Pancreas (tissue), 10 donors: ENCODE measurements at regions not wholly inside any gene's neighbourhood (a gene's known extent, or its start where the extent isn't known, plus 50 kb on each side); places are given as distances from the start of the nearest gene placed in this dataset.
"Not testable (repeated sequence)": the region's sequence is repeated elsewhere in the genome, so short reads cannot be mapped to it uniquely, and the experiment has no call there.

Experiments
- ATAC-seq, 4 donors: fragments of 200-7000 bp; cut with Tn5 transposase; one replicate each; pipeline versions ENCODE4 v1.8.0 to v1.9.1; 2020; ENCODE audit warnings: mild to moderate bottlenecking in 4 of 4, moderate library complexity in 4 of 4
- DNase-seq, 6 donors: peaks; one replicate each; pipeline ENCODE4 v3.0.0-alpha.2; 2020
- FAIRE-seq: peaks from 2 replicates; lab custom pipeline; 2012; peaks lifted over from hg19 to GRCh38; lab: Jason Lieb, UNC
- H3K27ac ChIP-seq, 4 donors: fragments of 200-600 bp; sonication (generic); 1 replicate in 3 of 4; 2 replicates in 1 of 4; pipeline versions ENCODE4 v1.5.0 to v1.8.0; 2020
- H3K27me3 ChIP-seq, 4 donors: fragments of 200-600 bp; one replicate each; pipeline ENCODE4 v1.8.0; 2021
- H3K36me3 ChIP-seq, 3 donors: fragments of 200-600 bp; sonication (generic) in 1 of 3; one replicate each; pipeline versions ENCODE4 v1.5.0 to v1.8.0; 2020 to 2021
- H3K4me1 ChIP-seq, 3 donors: fragments of 200-600 bp; one replicate each; pipeline ENCODE4 v1.8.0; 2021
- H3K4me3 ChIP-seq, 4 donors: fragments of 200-600 bp; sonication (generic) in 2 of 4; one replicate each; pipeline versions ENCODE4 v1.5.0 to v1.8.0; 2020 to 2021
- H3K9me3 ChIP-seq, 4 donors: fragments of 200-600 bp; one replicate each; pipeline ENCODE4 v1.8.0; 2021
- WGBS, 2 donors: extraction: QIAGEN DNeasy Blood & Tissue Kit; methylation state at CpG; one replicate each; pipeline ENCODE4 v1.1.7; 2013; 5-methylcytosine and 5-hydroxymethylcytosine counted together
- intact Hi-C, 3 donors: fragments of 100-400 bp; cut with DNase I; formaldehyde crosslinking; loops; one replicate each; pipeline versions ENCODE4 v1.11.1 to v1.14.2; 2022
- TF ChIP-seq, protein P1 (sequence below), 4 donors: fragments of 200-600 bp; sonication (generic) in 3 of 4; IDR thresholded peaks; one replicate each; pipeline versions ENCODE4 v1.5.0 to v1.8.0; 2021; ENCODE audit warnings: antibody characterized with exemption in 4 of 4
- donor health status: healthy with polysubstance abuse.
- donor health status: DM: no; HTN: no; CAD: no; lungs with moderate emphysema.
- donor health status: DM: no; HTN: no; CAD: no.
- donor health status: control.
- donor health status: control.
- donor health status: Bipolar disorder and iron deficiency.
- donor health status: DM: yes; HTN: yes; CAD: no.
- donor health status: DM: no; HTN: no; CAD: no.
- donor health status: DM: no; HTN: no; CAD: no.
- donor health status: DM: yes; HTN: yes; CAD: no.

DNA sequence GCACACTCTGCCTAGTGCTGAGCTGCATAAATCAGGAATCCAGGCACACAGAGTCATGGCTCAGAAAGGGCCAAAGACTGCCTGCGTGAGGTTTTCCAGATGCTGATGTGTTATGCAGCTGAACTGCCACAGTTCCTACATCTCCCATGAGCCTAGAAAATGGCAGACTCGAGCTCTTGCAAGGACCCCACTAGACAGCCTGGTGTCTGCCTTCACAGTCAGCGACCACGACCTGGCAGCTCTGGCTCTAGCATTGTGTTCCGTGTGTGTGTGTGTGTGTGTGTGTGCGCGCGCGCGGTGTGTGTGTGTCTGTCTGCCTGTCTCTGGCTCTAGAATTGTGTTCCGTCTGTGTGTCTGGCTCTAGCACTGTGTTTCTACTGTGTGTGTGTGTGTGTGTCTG, 203.6 kb upstream of the AGTR2 start:
- intact Hi-C loops: no loop called here
- no peak overlapping the region for H3K27ac ChIP-seq
- FAIRE-seq (no peak), ATAC-seq (no peak), DNase-seq (no peak)
- TF ChIP-seq, protein P1, sequence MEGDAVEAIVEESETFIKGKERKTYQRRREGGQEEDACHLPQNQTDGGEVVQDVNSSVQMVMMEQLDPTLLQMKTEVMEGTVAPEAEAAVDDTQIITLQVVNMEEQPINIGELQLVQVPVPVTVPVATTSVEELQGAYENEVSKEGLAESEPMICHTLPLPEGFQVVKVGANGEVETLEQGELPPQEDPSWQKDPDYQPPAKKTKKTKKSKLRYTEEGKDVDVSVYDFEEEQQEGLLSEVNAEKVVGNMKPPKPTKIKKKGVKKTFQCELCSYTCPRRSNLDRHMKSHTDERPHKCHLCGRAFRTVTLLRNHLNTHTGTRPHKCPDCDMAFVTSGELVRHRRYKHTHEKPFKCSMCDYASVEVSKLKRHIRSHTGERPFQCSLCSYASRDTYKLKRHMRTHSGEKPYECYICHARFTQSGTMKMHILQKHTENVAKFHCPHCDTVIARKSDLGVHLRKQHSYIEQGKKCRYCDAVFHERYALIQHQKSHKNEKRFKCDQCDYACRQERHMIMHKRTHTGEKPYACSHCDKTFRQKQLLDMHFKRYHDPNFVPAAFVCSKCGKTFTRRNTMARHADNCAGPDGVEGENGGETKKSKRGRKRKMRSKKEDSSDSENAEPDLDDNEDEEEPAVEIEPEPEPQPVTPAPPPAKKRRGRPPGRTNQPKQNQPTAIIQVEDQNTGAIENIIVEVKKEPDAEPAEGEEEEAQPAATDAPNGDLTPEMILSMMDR (IDR thresholded peaks at IDR 0.05): no peak
- H3K27me3 ChIP-seq: peaks cover 0 to 4% (median 0%) of the 10 kb centered on the region in 4 donors
- H3K4me1 ChIP-seq: no peaks in the 10 kb centered on the region
- no peaks in the 10 kb centered on the region for H3K9me3 ChIP-seq
- no peak overlapping the region for H3K4me3 ChIP-seq
- 69 to 86% methylated on average over 11 of the region's 11 CpGs for WGBS, 2 donors
- H3K36me3 ChIP-seq: no peaks in the 10 kb centered on the region

DNA sequence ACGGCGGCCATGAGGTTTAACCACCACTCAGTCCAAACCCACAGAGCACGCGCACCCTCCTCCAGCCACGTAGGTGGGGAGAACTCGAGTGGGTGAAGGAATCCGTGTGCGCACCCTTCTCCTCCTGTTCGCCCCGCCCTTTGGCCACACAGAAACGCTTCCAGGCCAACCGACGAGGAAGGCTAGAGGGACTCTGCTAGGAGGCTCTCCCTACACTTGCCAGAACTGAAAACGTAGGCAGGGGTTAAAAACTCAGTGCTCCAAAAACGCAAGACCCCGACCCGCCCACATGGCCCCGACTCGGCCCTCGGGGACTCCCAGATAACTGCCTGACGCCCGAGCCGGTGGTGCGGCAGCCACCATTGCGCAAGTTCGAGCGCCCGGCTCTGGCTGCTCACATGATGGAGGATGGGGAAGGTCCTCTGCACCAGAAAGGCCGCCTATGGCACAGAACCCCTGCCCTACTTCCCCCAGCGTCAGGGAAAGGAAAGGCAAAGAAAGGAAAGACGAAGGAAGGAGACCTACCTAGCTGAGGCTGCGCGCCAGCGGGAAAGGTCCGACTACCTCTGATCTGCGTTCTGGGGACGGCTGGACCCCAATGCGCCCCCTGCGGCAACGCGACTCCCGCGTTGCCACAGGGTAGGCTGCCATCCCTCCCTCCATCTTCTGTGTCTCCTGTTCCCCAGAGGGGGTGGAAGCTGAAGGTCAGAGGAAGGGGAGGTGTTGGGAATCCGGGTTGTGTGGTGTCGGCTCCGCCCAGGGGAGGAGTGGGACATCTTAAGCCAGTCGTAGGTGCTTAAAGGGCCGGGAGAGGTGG, 201.9 kb upstream of the AGTR2 start:
- TF ChIP-seq, protein P1 (IDR thresholded peaks at IDR 0.05): no peak
- Histone ChIP-seq H3K36me3 (no peaks in the 10 kb centered on the region), H3K9me3 (no peaks in the 10 kb centered on the region), H3K27ac (peak overlapping the region in 2 of 4 donors; percentile 16 to 45), H3K4me3 (peak overlapping the region; percentile 19 to 56 (median 37)), H3K4me1 (no peaks in the 10 kb centered on the region), H3K27me3 (peaks cover 0 to 4% (median under 1%) of the 10 kb centered on the region in 4 donors)
- DNase-seq (peak in 5 of 6 donors; percentile 36 to 66 (median 39)), ATAC-seq (peak; percentile 84 to 93 (median 91)), FAIRE-seq (no peak)
- WGBS, 2 donors: 2 to 9% methylated on average over 47 to 48 of the region's 48 CpGs
- intact Hi-C loops: no loop called here

DNA sequence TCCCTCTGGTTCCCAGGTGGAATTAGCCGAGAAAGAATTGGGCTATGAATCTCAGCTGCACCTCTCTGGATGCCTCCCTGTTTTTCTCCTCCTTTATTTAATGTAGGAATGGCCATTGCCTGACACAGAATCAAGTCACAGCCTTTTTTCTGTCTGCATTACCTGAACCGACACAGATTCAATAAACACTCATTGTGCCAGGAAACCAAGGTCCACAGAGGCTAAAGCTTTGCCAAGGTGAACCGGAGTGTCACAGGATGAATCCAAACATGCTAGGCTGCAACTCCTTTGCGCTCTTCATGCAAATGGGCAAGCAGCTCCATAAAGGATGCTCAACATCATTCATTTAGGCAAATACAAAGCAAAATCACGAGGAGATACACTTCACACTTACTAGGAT, 199.8 kb upstream of the AGTR2 start:
- TF ChIP-seq, protein P1 (IDR thresholded peaks at IDR 0.05): no peak
- 27 to 33% methylated on average over 5 of the region's 5 CpGs for WGBS, 2 donors
- Histone ChIP-seq H3K4me3 (no peak overlapping the region), H3K27me3 (peaks cover 0 to 6% (median 2%) of the 10 kb centered on the region in 4 donors), H3K36me3 (no peaks in the 10 kb centered on the region), H3K4me1 (no peaks in the 10 kb centered on the region), H3K9me3 (no peaks in the 10 kb centered on the region), H3K27ac (no peak overlapping the region)
- no peak for ATAC-seq
- no peak for FAIRE-seq
- no peak for DNase-seq
- intact Hi-C loops: no loop called here

DNA sequence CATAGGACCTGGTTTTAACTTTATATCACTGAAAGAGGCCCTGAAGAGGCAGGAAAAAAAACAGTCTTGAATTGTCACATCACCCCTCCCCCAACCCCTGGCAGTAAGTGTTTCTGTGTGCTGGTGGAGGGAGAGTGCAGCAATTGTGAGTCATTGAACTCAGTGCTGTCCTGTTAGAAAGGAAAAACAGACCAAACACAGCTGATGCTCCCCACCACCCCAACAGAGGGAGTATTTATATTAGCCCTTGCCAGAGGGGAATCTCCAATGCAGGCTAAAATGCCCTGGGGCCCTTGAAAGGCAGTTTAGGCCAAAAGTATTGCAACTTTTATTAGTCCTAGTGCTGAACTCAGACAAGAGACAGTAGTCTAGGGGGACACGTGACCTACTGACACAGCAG, 197.8 kb upstream of the AGTR2 start:
- TF ChIP-seq, protein P1 (IDR thresholded peaks at IDR 0.05): no peak
- Histone ChIP-seq H3K27me3 (peaks cover 0 to 6% (median 2%) of the 10 kb centered on the region in 4 donors), H3K27ac (no peak overlapping the region), H3K36me3 (no peaks in the 10 kb centered on the region), H3K4me1 (no peaks in the 10 kb centered on the region), H3K9me3 (no peaks in the 10 kb centered on the region), H3K4me3 (no peak overlapping the region)
- no peak for FAIRE-seq
- intact Hi-C loops: no loop called here
- 71 to 75% methylated on average over 1 of the region's 1 CpG for WGBS, 2 donors
- no peak for ATAC-seq
- DNase-seq: no peak

DNA sequence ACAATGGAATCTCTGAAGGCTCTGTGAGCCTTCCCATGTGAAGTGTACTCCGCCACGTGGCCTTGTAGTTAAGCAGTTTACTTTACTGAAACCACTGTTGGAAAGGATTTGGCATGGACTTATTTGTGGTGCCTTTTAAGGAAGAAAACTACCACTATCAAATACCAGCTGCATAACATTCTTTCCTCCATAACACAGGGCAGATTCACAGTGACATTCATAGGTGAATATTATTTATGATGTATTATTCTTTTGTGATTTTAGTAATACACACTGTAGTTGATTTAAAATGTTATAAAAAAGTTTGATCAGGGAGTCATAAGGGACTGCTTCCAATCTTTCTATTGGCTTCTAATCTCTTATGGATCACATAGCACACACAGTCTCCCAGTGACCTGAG, 192.5 kb upstream of the AGTR2 start:
- 32 to 38% methylated on average over 2 of the region's 2 CpGs for WGBS, 2 donors
- Histone ChIP-seq H3K9me3 (no peaks in the 10 kb centered on the region), H3K27ac (no peak overlapping the region), H3K27me3 (peaks cover 0 to 15% (median 2%) of the 10 kb centered on the region in 4 donors), H3K4me1 (no peaks in the 10 kb centered on the region), H3K4me3 (no peak overlapping the region), H3K36me3 (no peaks in the 10 kb centered on the region)
- peak in 1 of 4 donors; percentile 17 for ATAC-seq
- TF ChIP-seq, protein P1 (IDR thresholded peaks at IDR 0.05): no peak
- FAIRE-seq: peak; percentile 61
- no peak for DNase-seq
- intact Hi-C loops: no loop called here

DNA sequence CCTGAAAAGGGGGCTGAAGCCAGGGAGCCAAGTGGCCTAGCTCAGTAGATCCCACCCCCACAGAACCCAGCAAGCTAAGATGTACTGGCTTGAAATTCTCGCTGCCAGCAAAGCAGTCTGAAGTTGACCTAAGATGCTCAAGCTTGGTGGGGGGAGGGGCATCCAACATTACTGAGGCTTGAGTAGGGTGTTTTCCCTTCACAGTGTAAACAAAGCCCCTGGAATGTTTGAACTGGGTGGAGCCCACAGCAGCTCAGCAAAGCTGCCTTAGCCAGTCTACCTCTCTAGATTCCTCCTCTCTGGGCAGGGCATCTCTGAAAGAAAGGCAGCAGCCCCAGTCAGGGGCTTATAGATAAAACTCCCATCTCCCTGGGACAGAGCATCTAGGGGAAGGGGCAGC, 187.4 kb upstream of the AGTR2 start:
- DNase-seq, FAIRE-seq: not testable (repeated sequence)
- 58 to 66% methylated on average over 1 of the region's 1 CpG for WGBS, 2 donors

DNA sequence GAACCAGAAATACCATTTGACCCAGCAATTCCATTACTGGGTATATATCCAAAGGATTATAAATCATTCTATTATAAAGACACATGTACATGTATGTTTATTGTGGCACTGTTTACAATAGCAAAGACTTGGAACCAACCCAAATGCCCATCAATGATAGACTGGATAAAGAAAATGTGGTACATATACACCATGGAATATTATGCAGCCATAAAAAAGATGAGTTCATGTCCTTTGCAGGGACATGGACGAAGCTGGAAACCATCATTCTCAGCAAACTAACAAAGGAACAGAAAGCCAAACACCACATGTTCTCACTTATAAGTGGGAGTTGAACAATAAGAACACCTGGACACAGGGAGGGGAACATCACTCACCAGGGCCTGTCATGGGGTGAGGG, 183.1 kb upstream of the AGTR2 start:
- H3K36me3 ChIP-seq, H3K4me1 ChIP-seq, FAIRE-seq, intact Hi-C loops, H3K9me3 ChIP-seq, H3K4me3 ChIP-seq, H3K27ac ChIP-seq, ATAC-seq, DNase-seq: not testable (repeated sequence)
- 50 to 61% methylated on average over 1 of the region's 1 CpG for WGBS, 2 donors
- H3K27me3 ChIP-seq: peaks cover 0 to 34% (median 8%) of the 10 kb centered on the region in 4 donors

More for the DNA sequence above, 187.4 kb upstream of the AGTR2 start:
- intact Hi-C loops, H3K27ac ChIP-seq, ATAC-seq, H3K9me3 ChIP-seq, H3K4me1 ChIP-seq, H3K4me3 ChIP-seq, H3K36me3 ChIP-seq: not testable (repeated sequence)
- peaks cover 0 to 35% (median 9%) of the 10 kb centered on the region in 4 donors for H3K27me3 ChIP-seq
